ENCODE measurements at regions not wholly inside any gene's neighbourhood (a gene's known extent, or its start where the extent isn't known, plus 50 kb on each side); places are given as distances from the start of the nearest gene placed in this dataset.

GRCh38 chr1:60908159-60908558 is 174.2 kb upstream of the NFIA start (continued):
- TF ChIP-seq RAD21 (IDR thresholded peaks at IDR 0.05; ENCODE audit: low read depth) (no peak), TCF7L2 (IDR thresholded peaks at IDR 0.05; ENCODE audit: borderline replicate concordance, extremely low read depth, insufficient read depth, insufficient read length) (no peak), JUND (IDR thresholded peaks at IDR 0.05) (no peak), ZFX (IDR thresholded peaks at IDR 0.05) (no peak), EZH2 (IDR thresholded peaks at IDR 0.05) (no peak)
- TF ChIP-seq, protein P1, sequence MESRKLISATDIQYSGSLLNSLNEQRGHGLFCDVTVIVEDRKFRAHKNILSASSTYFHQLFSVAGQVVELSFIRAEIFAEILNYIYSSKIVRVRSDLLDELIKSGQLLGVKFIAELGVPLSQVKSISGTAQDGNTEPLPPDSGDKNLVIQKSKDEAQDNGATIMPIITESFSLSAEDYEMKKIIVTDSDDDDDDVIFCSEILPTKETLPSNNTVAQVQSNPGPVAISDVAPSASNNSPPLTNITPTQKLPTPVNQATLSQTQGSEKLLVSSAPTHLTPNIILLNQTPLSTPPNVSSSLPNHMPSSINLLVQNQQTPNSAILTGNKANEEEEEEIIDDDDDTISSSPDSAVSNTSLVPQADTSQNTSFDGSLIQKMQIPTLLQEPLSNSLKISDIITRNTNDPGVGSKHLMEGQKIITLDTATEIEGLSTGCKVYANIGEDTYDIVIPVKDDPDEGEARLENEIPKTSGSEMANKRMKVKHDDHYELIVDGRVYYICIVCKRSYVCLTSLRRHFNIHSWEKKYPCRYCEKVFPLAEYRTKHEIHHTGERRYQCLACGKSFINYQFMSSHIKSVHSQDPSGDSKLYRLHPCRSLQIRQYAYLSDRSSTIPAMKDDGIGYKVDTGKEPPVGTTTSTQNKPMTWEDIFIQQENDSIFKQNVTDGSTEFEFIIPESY (IDR thresholded peaks at IDR 0.05; ENCODE audit: extremely low read depth, insufficient replicate concordance, low read length), result no peak

DNA sequence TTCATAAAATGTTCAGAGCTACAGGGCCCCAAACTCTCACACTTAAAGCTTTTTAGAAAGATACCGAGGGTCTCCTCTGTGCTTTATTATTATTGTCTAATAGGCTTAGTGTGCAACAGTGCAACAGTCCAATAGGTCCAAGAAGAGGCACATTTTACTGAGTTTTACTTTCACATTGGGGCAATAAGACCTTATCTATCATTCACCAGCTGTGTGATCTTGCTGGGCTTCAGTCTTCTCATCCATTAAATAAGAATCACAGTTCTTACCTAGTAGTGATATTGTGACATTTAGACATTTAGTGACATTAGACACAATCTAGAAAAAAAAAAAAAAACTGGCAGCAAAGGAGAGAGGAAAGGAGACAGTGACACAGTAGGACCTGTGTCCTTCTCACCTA is 175.8 kb upstream of the NFIA start:
- Histone ChIP-seq H3K79me2 (ENCODE audit: insufficient read depth, low read length) (no peaks in the 10 kb centered on the region), H3K4me3 (replicated peaks in 1 of 2; ENCODE audit: low read depth in 1 of 2, low read length in 2 of 2) (no peak overlapping the region), H2AFZ (ENCODE audit: low read depth, low read length, poor library complexity, severe bottlenecking) (no peak overlapping the region), H3K4me2 (ENCODE audit: low read length) (no peak overlapping the region), H3K27ac (ENCODE audit: low read depth, low read length) (no peak overlapping the region), H3K9me2 (ENCODE audit: insufficient read depth) (no peaks in the 10 kb centered on the region), H3K4me1 (ENCODE audit: control insufficient read depth in 1 of 2, insufficient read depth in 2 of 2, low read length in 2 of 2) (no peaks in the 10 kb centered on the region), H3K36me3 (ENCODE audit: control insufficient read depth in 1 of 2, insufficient read depth in 2 of 2, low read length in 2 of 2) (no peaks in the 10 kb centered on the region), H3K9me3 (ENCODE audit: control insufficient read depth in 1 of 2, insufficient read depth in 1 of 2, low read depth in 1 of 2, low read length in 2 of 2) (no peaks in the 10 kb centered on the region), H4K20me1 (ENCODE audit: insufficient read depth) (no peaks in the 10 kb centered on the region), H3K27me3 (ENCODE audit: insufficient read depth, low read length) (no peaks in the 10 kb centered on the region), H3K9ac (ENCODE audit: low read length) (no peak overlapping the region)
- TF ChIP-seq SP1 (IDR thresholded peaks at IDR 0.05; ENCODE audit: low read depth) (no peak), ZNF274 (IDR thresholded peaks at IDR 0.05; ENCODE audit: low read depth, low read length) (no peak), EZH2 (IDR thresholded peaks at IDR 0.05) (no peak), CBX3 (IDR thresholded peaks at IDR 0.05; ENCODE audit: low read depth) (no peak), YY1 (IDR thresholded peaks at IDR 0.05; ENCODE audit: extremely low read depth, insufficient replicate concordance, low read depth, low read length) (no peak), EGR1 (IDR thresholded peaks at IDR 0.05; ENCODE audit: low read depth) (no peak), JUND (IDR thresholded peaks at IDR 0.05) (no peak), TCF7L2 (IDR thresholded peaks at IDR 0.05; ENCODE audit: borderline replicate concordance, extremely low read depth, insufficient read depth, insufficient read length) (no peak), POLR2AphosphoS5 (IDR thresholded peaks at IDR 0.05; ENCODE audit: low read depth, low read length) (no peak), POLR2A (IDR thresholded peaks at IDR 0.05; ENCODE audit: borderline replicate concordance, extremely low read depth, insufficient read depth, insufficient read length) (no peak), EZH2phosphoT487 (IDR thresholded peaks at IDR 0.05; ENCODE audit: borderline replicate concordance) (no peak)
- TF ChIP-seq, protein P1 (IDR thresholded peaks at IDR 0.05; ENCODE audit: extremely low read depth, insufficient replicate concordance, low read length), result no peak
- no TSS peak for BruUV-seq (replicated peaks)
- ATAC-seq (no peak), DNase-seq (ENCODE audit: low read depth, low spot score) (no peak)
- ChIA-PET POLR2A (no interaction called here), CTCF (no interaction called here), RAD21 (ENCODE audit: low non-redundant PET in 1 of 2, low total read pairs in 2 of 2, uncharacterized antibody in 2 of 2, unreplicated experiment in 2 of 2) (no interaction called here)
- intact Hi-C loops (cut with micrococcal nuclease), result no loop called here

All from HCT116 (cell line).